GM06990 (cell line): ENCODE measurements at regions not wholly inside any gene's neighbourhood (a gene's known extent, or its start where the extent isn't known, plus 50 kb on each side); places are given as distances from the start of the nearest gene placed in this dataset.

Experiments used
- DNase-seq: peaks from one replicate; pipeline ENCODE4 v3.0.0-alpha.2; 2011; ENCODE audit not compliant: insufficient read length; ENCODE audit errors: extremely low read depth
- H3K27me3 ChIP-seq: replicated peaks from 2 replicates; pipeline ENCODE4 v1.6.0; 2011; ENCODE audit warnings: low read length; ENCODE audit not compliant: control insufficient read depth, insufficient read depth
- H3K36me3 ChIP-seq: 2 replicates; pipeline ENCODE4 v1.5.1; 2011; ENCODE audit warnings: low read length; ENCODE audit not compliant: control insufficient read depth, insufficient read depth
- H3K4me3 ChIP-seq: replicated peaks from 2 replicates; pipeline ENCODE4 v1.5.1; 2011; ENCODE audit warnings: low read depth, mild to moderate bottlenecking, control low read depth, low read length
- CTCF ChIP-seq: IDR thresholded peaks from 2 replicates; pipeline ENCODE4 v1.5.1; 2011; ENCODE audit warnings: low read length, control low read depth, mild to moderate bottlenecking, inconsistent platforms; ENCODE audit not compliant: insufficient read depth, poor library complexity, severe bottlenecking

- Histone ChIP-seq H3K36me3 (no peaks in the 10 kb centered on the region), H3K4me3 (no peak overlapping the region), H3K27me3 (no peaks in the 10 kb centered on the region)
- DNase-seq = no peak
- TF ChIP-seq CTCF = no peak
Measured at GRCh38 chr3:9301091-9301490, 51.6 kb upstream of the SRGAP3 start.

GRCh38 chr3:9301798-9302197 is 52.4 kb upstream of the SRGAP3 start:
- no peaks in the 10 kb centered on the region for H3K27me3 ChIP-seq
- TF ChIP-seq CTCF = no peak
- no peak overlapping the region for H3K4me3 ChIP-seq
- no peaks in the 10 kb centered on the region for H3K36me3 ChIP-seq
- no peak for DNase-seq

- Histone ChIP-seq H3K36me3 (no peaks in the 10 kb centered on the region), H3K27me3 (no peaks in the 10 kb centered on the region), H3K4me3 (no peak overlapping the region; the same call in 1 of the 2 replicates)
- DNase-seq = peak; percentile 66
- TF ChIP-seq CTCF = peak; percentile 86
Measured at GRCh38 chr3:9302425-9303181, 53.2 kb upstream of the SRGAP3 start.

- no peak for DNase-seq
- Histone ChIP-seq H3K27me3 (peaks cover 1% of the 10 kb centered on the region; the same call in 1 of the 2 replicates), H3K4me3 (no peak overlapping the region), H3K36me3 (no peaks in the 10 kb centered on the region)
- no peak for TF ChIP-seq CTCF
Measured at GRCh38 chr3:9308298-9308990, 54.4 kb upstream of the THUMPD3 start.

- Histone ChIP-seq H3K36me3 (no peaks in the 10 kb centered on the region), H3K4me3 (no peak overlapping the region), H3K27me3 (peaks cover 1% of the 10 kb centered on the region; the same call in 1 of the 2 replicates)
- no peak for TF ChIP-seq CTCF
- DNase-seq = no peak
Measured at GRCh38 chr3:9310043-9310442, 52.8 kb upstream of the THUMPD3 start.

GRCh38 chr3:9311228-9311627 is 51.6 kb upstream of the THUMPD3 start:
- Histone ChIP-seq H3K36me3 (no peaks in the 10 kb centered on the region), H3K27me3 (peaks cover 1% of the 10 kb centered on the region; the same call in 1 of the 2 replicates), H3K4me3 (no peak overlapping the region)
- no peak for TF ChIP-seq CTCF
- DNase-seq = no peak
